ACC112 (cell line): ENCODE measurements at regions not wholly inside any gene's neighbourhood (a gene's known extent, or its start where the extent isn't known, plus 50 kb on each side); places are given as distances from the start of the nearest gene placed in this dataset.

Source experiments
- H2AFZ ChIP-seq: fragments of 200-600 bp; sonication (generic); one replicate; pipeline ENCODE4 v1.6.0; 2017; ENCODE audit warnings: antibody characterized with exemption, low read length; ENCODE audit not compliant: unreplicated experiment
- H3K27ac ChIP-seq: fragments of 200-600 bp; sonication (generic); 2 replicates; pipeline ENCODE4 v1.5.1; 2014; ENCODE audit warnings: low read depth, mild to moderate bottlenecking, antibody characterized with exemption, low read length, moderate library complexity
- H3K27me3 ChIP-seq: fragments of 200-600 bp; sonication (generic); 2 replicates; pipeline ENCODE4 v1.6.1; 2014; ENCODE audit warnings: mild to moderate bottlenecking, antibody characterized with exemption, low read length, moderate library complexity, mixed read lengths; ENCODE audit not compliant: insufficient read depth
- H3K36me3 ChIP-seq: fragments of 200-600 bp; sonication (generic); 2 replicates; pipeline ENCODE4 v1.6.1; 2016; ENCODE audit warnings: mild to moderate bottlenecking, antibody characterized with exemption, low read length, moderate library complexity, mixed read lengths; ENCODE audit not compliant: insufficient read depth
- H3K4me1 ChIP-seq: fragments of 200-600 bp; sonication (generic); one replicate; pipeline ENCODE4 v1.6.1; 2016; ENCODE audit warnings: low read length, mixed read lengths; ENCODE audit not compliant: insufficient read depth, unreplicated experiment, control insufficient read depth
- H3K4me3 ChIP-seq: fragments of 200-600 bp; sonication (generic); 2 replicates; pipeline ENCODE4 v1.5.1; 2014; ENCODE audit warnings: mild to moderate bottlenecking, low read depth, low read length
- H3K79me2 ChIP-seq: fragments of 200-600 bp; sonication (generic); one replicate; pipeline ENCODE4 v1.6.0; 2016; ENCODE audit warnings: low read length; ENCODE audit not compliant: control insufficient read depth, unreplicated experiment, insufficient read depth

- Histone ChIP-seq H3K36me3 (no peaks in the 10 kb centered on the region), H3K27ac (no peak overlapping the region), H3K4me1 (no peaks in the 10 kb centered on the region), H2AFZ (no peak overlapping the region), H3K79me2 (no peaks in the 10 kb centered on the region), H3K27me3 (no peaks in the 10 kb centered on the region; the same call in 1 of the 2 replicates), H3K4me3 (no peak overlapping the region)
Observed at GRCh38 chr10:78763234-78763633, 305.5 kb upstream of the ZMIZ1 start.

- no peaks in the 10 kb centered on the region for H3K79me2 ChIP-seq
- H2AFZ ChIP-seq = no peak overlapping the region
- H3K27ac ChIP-seq = no peak overlapping the region
- no peaks in the 10 kb centered on the region for H3K4me1 ChIP-seq
- H3K27me3 ChIP-seq = no peaks in the 10 kb centered on the region; the same call in 1 of the 2 replicates
- H3K4me3 ChIP-seq = no peak overlapping the region
- H3K36me3 ChIP-seq = no peaks in the 10 kb centered on the region
Observed at GRCh38 chr10:78763651-78764395, 304.9 kb upstream of the ZMIZ1 start.

DNA sequence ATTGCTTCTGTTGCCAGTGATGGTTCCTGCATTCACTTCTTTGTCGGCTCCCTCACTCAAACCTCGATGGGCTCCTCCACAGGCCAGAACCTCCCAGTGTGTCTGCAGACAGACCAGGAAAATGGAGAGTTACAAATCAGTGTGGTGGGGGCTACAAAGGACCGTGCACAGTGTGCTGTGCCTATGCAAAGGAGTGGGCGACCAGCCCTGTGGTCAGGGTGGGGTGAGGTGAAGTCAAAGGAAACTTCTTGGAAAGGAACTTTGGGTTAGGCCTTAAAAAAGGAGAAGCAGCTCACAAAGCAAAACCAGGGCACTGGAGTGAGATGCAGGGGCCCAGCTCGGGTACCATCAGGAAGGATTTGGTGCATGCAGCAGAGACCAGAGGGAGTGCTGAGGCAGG, 304.3 kb upstream of the ZMIZ1 start:
- Histone ChIP-seq H3K27ac (no peak overlapping the region), H3K4me1 (no peaks in the 10 kb centered on the region), H2AFZ (no peak overlapping the region), H3K79me2 (no peaks in the 10 kb centered on the region), H3K4me3 (no peak overlapping the region), H3K27me3 (no peaks in the 10 kb centered on the region; the same call in 1 of the 2 replicates), H3K36me3 (no peaks in the 10 kb centered on the region)

DNA sequence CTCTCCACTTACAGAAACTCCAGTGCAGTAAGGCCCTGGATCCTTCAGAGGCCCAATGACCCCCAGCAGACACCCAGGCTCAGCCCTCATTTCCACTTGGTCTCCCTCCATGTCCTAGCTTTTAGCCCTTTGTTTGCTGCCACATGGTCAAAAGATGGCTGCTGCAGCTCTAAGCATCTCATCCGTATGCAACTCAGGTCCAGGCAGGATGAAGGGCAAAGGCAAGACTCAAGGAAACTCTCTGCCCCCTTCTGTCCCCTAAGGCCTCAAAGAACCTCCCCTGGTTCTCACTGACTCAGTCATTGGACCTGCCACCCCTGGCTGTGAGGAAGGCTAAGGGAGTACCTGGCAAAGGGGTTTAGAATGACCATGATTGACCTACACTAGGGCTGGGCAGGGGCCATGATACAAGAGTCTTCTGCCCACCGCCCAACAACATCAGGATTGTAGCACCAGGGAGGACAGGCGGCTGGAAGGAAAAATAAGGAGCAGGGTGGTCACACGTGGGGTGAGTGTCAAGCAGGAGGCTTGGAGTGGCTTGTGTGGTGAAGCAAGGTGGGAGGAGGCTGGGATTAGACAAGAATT, 303.8 kb upstream of the ZMIZ1 start:
- Histone ChIP-seq H3K27me3 (no peaks in the 10 kb centered on the region; the same call in 1 of the 2 replicates), H3K4me1 (no peaks in the 10 kb centered on the region), H3K79me2 (no peaks in the 10 kb centered on the region), H3K4me3 (no peak overlapping the region), H2AFZ (no peak overlapping the region), H3K36me3 (no peaks in the 10 kb centered on the region), H3K27ac (no peak overlapping the region)

GRCh38 chr10:78765726-78766335, 302.9 kb upstream of the ZMIZ1 start:
- H3K27me3 ChIP-seq = no peaks in the 10 kb centered on the region; the same call in 1 of the 2 replicates
- no peak overlapping the region for H3K4me3 ChIP-seq
- no peaks in the 10 kb centered on the region for H3K36me3 ChIP-seq
- H3K27ac ChIP-seq = no peak overlapping the region
- H2AFZ ChIP-seq = no peak overlapping the region
- H3K79me2 ChIP-seq = no peaks in the 10 kb centered on the region
- H3K4me1 ChIP-seq = no peaks in the 10 kb centered on the region

DNA sequence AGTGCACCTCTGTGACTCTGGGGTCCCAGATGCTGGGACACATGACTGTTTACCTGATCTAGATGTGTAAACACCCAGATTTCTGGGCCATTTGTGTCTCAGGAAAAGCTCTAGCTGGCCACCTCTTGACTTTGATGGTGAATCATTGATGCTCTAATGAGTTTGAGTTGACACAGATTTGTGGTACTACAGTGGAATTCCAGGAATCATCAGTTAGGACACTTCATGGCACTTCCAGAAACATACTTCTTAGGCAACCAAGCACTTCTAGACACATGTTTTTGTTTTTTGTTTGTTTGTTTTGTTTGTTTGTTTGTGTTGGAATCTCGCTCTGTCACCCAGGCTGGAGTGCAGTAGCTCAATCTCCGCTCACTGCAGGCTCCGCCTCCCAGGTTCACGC, 302.2 kb upstream of the ZMIZ1 start:
- Histone ChIP-seq H3K4me1 (no peaks in the 10 kb centered on the region), H3K27me3 (no peaks in the 10 kb centered on the region; the same call in 1 of the 2 replicates), H3K79me2 (no peaks in the 10 kb centered on the region), H3K4me3 (no peak overlapping the region), H2AFZ (no peak overlapping the region), H3K27ac (no peak overlapping the region), H3K36me3 (no peaks in the 10 kb centered on the region)

DNA sequence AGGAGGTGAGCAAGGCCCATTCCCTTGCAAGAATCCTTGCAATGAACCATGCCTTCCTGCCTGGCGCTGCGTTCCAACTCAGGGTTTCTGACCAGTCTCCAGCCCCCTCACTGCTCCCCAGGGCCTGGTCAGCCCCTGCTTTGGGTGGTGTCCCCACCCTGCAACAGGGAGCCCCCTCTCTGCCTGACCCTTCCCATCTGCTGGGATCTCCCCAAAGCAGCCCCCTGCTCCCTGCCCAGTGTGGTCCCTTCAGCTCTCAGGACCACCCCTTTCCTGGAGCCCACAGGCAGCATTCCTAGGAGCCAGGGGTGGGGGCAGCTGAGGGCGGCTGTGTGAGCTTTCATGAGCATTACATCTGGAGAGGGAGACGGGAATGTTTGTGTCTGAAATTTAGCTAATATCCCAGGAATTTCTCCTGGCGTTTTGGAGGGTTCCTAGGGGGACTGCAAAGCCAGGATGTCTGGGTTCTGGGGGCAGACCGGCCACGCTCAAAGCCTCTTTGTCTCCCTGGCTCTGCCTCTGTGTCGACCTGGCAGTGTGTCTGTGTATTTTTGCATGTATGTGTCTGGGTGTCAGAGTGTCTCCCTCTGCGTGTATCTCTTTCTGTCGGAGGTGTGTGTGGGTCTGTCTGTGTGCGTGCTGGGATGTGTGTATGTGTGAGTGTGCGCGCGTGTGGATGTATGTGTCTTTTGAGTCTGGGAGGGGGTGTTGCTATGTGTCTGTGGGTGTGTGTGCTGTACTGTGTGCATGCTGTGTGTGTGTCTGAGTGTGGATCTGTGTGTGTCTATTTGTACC, 300.5 kb upstream of the ZMIZ1 start:
- Histone ChIP-seq H3K36me3 (no peaks in the 10 kb centered on the region), H2AFZ (no peak overlapping the region), H3K27ac (no peak overlapping the region), H3K4me1 (no peaks in the 10 kb centered on the region), H3K4me3 (no peak overlapping the region), H3K27me3 (no peaks in the 10 kb centered on the region; the same call in 1 of the 2 replicates), H3K79me2 (no peaks in the 10 kb centered on the region)

DNA sequence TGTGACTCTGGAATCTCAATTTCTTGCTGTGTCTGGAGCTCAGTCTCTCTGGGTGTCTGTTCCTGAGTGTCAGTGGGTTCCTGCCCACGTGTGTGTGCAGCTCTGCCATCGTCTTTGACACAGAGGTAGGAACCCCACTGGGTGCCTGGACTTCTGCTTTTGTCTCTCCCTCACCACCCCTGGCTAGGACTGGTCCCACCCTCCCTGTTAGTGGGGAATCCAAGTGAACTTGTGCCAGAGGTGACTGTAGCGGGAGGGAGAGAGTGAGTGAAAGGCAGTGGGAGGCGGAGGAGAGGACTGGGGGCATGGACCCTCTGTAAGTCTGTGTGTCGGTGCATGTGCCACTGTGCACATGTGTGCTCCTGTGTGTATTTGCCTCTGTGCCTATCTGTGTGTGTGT, 299.9 kb upstream of the ZMIZ1 start:
- no peak overlapping the region for H3K27ac ChIP-seq

DNA sequence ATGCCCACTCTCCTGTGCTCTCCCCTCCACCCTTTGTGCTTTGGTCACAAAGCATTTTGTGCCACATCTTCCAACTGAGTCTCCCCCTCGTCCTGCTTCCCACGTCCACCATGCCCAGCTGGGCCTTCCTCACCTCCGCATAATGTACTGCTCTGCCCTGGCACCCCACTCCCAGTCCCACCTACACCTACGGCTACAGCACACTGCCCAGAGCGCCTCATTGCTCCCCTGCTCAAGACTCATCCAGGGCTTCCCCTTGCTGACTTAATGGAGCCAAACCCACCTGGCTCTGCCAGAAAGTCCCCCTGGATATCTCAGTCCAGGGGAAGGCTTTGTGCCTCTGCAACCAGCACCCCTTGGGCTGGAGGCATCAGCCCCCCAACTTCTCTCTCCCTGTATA, 299.2 kb upstream of the ZMIZ1 start:
- H2AFZ ChIP-seq = no peak overlapping the region
- H3K79me2 ChIP-seq = no peaks in the 10 kb centered on the region
- no peaks in the 10 kb centered on the region for H3K36me3 ChIP-seq

More for the DNA sequence above, 299.9 kb upstream of the ZMIZ1 start:
- H3K4me3 ChIP-seq = no peak overlapping the region
- H3K36me3 ChIP-seq = no peaks in the 10 kb centered on the region
- no peaks in the 10 kb centered on the region; the same call in 1 of the 2 replicates for H3K27me3 ChIP-seq
- H3K79me2 ChIP-seq = no peaks in the 10 kb centered on the region
- H3K4me1 ChIP-seq = no peaks in the 10 kb centered on the region
- no peak overlapping the region for H2AFZ ChIP-seq

More for the DNA sequence above, 299.2 kb upstream of the ZMIZ1 start:
- no peaks in the 10 kb centered on the region for H3K4me1 ChIP-seq
- no peak overlapping the region for H3K4me3 ChIP-seq
- H3K27me3 ChIP-seq = no peaks in the 10 kb centered on the region; the same call in 1 of the 2 replicates
- no peak overlapping the region for H3K27ac ChIP-seq
